ENCODE measurements at regions not wholly inside any gene's neighbourhood (a gene's known extent, or its start where the extent isn't known, plus 50 kb on each side); places are given as distances from the start of the nearest gene placed in this dataset.

DNA sequence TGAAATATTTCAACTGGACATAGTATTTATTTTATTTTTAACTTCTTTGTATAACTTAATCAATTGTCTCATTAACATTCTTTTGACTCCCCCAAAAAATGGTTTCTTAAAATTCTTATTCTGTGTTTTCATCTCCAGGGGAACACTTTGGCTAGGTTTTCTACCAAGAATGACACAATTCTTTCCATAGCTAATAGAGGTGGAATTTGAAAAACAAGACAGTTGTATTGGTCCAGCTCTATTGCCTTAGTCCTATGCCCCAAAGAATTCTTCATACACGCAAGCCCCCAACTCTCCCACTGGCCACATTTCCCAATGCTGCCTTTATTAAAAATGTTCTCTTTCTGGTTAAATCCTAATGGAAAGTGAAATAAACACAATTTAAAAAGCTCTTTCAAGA lies 104.7 kb upstream of the PKDCC start:
- DNase-seq (ENCODE audit: low read depth in 1 of 2, low spot score in 1 of 2) = no peak

DNA sequence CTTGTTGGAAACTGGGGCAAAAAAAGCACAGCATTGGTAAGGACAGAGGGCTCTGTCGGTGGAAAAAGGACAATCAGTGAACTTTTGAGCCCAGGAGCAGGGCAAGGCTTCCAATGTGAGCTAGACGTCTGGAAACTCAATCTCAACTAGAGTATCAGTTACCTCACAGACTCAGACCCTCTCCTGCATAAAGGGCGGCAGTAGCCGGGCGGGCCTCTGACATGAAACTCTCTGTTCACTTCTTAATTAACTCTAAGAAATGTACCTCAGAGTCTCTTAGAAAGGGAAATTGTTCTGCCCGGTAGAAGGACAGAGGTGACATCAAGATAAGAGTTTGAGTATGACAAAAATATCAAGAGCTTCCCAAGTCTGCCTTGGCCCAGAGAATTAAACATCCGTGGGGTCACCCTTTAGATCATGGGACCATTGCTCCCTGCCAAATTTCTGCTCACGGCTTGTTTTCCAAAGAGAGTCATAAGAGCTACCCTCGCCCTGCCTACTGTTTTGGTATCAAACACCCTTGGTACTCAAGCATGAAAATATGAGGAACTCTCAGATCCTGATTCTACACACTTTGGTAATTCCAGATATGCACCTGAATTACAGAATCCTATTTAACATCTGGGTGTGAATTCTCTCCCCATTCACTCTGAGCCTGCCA lies 103.5 kb upstream of the PKDCC start:
- DNase-seq (ENCODE audit: low read depth in 1 of 2, low spot score in 1 of 2) = no peak

DNA sequence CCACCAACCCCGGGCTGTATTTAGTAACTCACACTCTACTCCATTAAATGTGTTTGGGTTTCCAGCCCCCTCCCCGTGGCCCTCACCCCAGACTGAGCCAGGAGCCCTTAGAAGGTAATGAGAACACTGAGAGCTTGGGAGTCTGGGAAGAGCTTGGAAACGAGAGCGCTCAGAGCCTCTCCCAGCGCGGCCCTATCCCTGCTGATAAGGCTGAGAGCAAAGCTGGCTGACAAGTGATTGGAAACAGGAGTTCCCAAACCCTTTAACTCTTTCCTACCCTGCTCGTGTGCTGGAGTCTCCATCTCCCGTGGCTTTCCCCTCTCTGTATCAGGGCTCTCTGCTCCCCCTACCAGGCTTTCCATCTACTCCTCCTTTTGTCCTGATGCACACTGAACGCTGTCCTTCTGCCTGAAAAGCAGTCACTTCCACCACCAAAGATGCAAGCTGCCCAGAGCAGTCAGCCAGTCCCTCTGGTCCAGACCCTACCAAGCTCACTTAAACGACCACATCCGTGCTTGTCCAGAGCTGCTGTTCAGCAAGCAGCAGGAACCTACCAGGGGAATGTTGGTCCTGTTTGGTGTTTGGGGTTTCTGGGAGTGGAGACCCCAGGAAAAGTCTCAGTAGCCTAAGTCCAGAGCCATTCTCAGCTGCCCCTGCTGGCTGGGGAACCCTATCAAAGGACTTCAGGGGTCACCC lies 100.0 kb upstream of the PKDCC start:
- no peak for DNase-seq (ENCODE audit: low read depth in 1 of 2, low spot score in 1 of 2)

DNA sequence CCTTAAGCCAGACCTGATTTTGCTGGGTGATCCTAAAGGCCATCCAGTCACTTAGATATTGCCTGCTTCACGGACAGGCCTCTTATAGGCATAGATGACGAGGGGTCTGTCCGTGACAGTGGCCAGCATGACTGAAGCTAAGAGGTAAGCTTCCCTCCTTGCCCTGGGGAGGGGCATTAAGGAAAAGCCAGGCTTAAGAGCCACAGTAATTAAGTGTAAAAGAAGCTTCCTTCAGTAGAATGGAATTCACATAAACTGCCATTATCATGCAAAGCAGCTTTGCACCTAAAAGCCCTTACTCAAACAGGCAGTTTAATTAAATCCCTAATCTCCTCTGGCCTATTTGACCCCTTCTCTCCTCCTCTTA lies 99.4 kb upstream of the PKDCC start:
- DNase-seq (ENCODE audit: low read depth in 1 of 2, low spot score in 1 of 2) = no peak

DNA sequence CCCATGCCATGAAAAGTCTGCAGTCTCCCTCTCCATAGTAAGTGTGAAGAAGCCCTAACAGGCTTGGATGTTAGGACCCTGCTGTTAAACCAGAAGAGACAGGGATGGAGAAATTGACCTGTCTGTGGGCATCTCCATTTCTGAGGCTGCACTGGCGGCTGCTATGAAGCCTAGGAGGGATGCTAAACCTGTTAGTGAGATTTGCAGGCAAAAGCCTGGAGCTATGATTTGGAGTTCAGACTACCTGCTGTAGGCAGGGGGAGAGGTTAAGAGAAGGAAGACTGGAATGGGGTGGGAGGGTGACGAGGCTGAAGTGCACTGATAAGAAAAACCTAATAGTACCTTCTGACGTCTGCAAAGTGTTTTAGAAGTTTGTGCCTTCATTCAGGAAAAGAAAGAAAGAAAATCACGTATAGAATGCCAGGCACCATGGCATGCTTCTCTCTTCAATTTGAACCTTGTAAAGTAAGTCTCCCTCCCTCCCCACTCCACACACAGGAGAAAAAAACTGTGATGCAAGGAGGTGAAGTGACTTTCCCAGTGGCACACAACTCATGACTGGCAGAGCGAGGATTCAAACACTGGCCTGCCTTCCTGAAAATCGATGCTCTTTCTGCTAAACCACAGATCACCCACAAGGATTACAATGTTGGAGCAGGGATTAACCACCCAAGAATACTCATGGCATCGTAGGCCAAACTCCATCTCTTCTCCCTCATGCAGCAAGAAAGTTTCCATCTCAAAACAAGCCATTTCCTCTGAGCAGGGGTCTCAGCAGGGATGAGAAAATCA lies 98.5 kb upstream of the PKDCC start:
- no peak for DNase-seq (ENCODE audit: low read depth in 1 of 2, low spot score in 1 of 2)

DNA sequence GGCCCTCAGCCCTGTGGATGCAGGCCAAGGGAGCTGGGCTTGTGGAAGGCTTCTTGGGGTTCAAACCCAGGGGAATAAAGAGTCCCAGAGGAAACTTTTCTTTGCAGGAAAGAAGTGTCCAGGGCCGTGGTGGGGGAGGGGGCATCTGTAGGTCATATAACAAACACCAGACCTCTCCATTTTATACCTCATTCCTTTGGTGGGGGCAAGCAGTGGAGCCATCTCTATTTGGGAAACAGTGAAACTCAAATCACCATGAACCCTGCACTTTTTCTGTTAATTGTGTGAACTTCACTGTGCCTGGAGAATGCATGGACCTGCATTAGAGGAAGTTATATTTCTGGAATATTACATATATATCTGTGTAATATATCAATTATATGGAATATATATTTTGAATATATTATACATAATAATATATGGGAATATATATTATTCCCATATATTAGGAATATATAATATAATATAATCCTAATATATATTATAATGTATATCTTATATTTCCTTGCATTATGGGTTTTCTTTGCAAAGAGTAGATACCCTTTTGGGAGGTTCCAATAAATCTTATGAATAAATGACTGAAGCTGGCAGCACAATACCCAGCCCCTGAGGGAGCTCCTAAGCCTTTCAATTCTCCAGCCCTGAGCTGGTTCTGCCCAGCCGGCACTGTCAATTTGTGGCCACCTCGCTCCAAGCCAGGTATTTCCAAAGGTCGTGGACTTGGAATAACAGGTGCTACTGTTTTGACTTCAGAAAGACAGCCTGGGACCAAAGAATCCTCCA lies 97.7 kb upstream of the PKDCC start:
- no peak for DNase-seq (ENCODE audit: low read depth in 1 of 2, low spot score in 1 of 2)

DNA sequence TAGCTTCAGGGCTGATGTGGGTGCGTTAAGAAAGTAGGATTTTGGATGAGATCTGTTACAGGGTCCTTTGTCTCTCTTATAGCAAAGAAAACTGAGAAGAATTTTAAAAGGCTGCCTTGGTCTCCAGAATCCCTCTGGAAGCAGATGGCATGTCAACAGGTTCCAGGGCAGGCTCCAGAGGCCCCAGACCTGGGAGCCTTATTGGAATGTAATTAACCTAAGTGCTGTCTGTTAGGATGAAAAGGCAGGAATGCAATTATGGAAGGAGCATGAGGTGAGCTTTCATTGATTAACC lies 97.2 kb upstream of the PKDCC start:
- no peak for DNase-seq (ENCODE audit: low read depth in 1 of 2, low spot score in 1 of 2)

DNA sequence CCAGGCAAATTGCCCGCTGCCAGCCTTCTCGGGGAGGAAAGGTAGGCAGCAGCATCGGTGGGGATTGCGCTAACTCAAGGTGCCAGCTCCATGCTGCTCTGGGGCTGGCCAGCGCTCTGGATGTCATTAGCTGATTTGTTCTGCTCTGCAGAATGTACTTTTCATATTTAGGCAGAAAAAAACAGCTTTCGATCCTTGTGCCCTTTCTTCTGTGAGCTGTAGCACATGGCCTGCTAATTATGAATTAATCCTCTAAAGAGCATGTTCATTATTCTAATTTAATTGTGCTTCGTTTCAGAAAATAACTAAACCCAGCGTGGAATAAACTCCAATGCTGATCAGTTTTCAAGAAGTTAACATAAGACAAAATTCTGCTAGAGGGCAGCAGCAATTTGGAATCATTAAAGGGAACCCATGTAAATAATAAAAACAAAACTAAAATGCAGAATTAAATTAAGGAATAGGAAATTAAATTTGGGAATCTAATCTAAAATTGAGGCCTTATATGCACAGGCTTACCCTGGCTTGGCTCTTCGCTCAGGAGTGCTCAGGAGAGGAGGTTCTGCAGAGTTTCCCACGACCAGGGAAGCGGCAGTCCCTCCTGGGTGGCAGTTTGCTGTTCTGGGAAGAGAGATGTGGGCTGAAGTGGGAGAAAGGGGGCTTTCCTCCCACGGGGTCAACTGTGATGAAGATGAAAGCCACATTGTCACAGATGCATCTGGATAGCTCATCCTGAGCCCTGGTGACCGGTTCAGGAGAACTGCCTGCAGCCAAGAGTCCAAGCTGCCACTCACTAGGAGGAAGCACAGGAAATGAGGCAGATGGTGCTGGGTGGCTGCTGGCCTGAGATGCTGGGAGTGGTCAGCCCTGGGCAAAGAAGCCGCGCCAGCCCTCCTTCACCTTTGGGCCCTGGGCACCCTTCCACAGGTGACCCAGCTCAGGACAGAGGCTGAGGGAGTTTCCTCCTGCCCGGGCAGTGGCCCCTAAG lies 93.2 kb upstream of the PKDCC start:
- no peak for DNase-seq (ENCODE audit: low read depth in 1 of 2, low spot score in 1 of 2)

DNA sequence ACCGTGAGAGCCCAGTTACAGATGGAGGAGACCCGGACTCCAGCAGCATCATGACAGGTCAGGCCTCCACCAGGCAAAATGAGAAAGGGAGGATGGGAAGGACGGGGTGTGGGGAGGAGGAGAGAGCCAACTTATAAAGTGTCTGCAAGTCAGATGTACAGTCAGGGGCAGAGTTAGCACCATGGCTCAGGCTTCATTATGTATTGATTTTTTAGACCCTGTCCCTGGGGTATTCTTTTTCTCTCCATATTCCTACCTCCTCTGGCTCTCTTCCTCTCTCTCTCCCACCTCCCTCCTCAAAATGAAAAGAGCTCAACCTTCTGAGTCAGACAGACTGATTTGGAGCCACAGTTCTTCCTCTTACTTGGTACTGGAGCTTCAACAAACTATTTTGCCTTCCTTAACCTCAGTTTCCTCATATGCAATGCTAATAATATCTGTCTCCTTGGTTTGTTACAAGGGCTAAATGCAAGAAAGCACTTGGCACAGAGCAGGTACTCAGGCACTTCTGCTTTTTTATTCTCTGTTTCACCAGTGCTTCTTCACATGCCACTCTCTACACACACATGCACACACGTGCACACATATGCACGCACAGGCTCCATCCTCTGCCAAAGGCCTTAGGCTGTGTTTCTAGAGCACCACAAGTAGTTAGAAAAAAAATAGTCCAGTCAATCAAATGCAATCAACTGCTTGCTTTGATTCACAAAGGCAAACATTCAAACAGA lies 92.3 kb upstream of the PKDCC start:
- no peak for DNase-seq (ENCODE audit: low read depth in 1 of 2, low spot score in 1 of 2)

DNA sequence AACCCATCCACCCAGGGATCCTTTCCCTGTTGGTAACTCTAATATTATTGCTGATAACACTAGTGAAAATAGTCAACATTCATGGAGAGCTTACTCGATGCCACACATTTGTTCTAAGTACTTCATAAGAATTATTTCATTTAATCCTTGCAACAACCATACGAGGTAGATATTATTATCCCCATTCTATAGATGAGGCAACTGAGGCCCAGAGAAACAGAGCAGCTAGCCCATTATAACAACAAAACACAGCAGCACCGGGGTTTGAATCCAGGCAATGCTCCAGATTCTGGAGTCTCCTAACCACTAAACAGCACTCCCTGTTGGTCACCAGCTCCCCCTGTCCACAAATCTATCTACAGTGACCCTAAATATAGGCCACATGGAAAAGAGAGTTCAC lies 90.4 kb upstream of the PKDCC start:
- no peak for DNase-seq (ENCODE audit: low read depth in 1 of 2, low spot score in 1 of 2)

DNA sequence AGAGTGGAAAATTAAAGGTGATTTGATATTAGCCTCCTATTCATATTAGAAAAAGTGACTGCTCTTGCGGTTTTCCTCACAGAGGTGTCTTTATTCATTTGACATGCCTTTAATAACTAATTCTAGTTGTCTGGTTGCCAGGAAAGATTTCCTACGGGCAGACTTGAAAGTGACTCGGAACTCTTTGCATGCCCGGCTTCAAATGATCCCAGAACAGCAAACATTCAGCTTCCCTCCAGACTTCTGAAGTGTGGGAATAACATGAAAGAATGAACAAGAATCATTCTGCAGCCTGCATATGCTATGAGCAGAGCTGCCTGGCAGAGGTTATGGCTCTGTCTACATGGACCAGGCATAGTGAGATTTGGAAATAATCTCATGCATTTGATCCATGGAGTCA lies 89.6 kb upstream of the PKDCC start:
- DNase-seq (ENCODE audit: low read depth in 1 of 2, low spot score in 1 of 2) = no peak

DNA sequence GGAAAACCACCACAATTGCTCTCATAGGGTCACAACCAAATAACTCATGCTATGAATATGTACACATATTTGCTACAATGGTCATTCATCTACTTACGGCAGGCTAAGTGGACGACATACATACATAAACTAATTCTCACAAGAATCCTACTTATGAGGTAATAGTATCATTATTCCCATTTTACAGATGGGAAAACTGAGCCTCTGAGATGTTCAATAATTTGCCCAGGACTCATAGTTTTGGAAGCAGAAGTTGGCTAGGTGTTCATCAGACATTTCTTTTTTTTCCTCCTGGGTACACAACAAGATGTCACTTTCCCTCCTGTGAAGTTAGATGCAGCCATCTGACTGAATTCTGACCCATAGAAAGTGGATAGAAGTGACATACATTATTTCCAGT lies 89.0 kb upstream of the PKDCC start:
- DNase-seq (ENCODE audit: low read depth in 1 of 2, low spot score in 1 of 2) = no peak

DNA sequence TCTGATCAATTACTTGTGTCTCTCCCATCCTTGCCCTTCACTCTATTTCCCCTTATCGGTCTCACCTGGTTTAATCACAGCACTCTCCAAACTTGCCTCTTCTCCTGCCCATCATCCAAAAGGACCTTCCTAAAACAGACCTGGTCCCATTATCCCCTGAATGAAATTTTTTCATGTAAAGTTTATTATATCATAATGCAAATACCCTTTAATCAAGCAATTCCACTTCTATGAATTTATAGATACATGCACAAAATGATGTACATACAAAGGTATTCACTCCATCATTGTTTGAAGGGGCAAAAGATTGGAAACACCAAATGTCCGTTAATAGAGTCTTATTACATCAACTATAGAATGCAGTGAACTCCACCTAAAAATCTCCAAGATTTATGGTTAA lies 88.1 kb upstream of the PKDCC start:
- DNase-seq (ENCODE audit: low read depth in 1 of 2, low spot score in 1 of 2) = no peak

DNA sequence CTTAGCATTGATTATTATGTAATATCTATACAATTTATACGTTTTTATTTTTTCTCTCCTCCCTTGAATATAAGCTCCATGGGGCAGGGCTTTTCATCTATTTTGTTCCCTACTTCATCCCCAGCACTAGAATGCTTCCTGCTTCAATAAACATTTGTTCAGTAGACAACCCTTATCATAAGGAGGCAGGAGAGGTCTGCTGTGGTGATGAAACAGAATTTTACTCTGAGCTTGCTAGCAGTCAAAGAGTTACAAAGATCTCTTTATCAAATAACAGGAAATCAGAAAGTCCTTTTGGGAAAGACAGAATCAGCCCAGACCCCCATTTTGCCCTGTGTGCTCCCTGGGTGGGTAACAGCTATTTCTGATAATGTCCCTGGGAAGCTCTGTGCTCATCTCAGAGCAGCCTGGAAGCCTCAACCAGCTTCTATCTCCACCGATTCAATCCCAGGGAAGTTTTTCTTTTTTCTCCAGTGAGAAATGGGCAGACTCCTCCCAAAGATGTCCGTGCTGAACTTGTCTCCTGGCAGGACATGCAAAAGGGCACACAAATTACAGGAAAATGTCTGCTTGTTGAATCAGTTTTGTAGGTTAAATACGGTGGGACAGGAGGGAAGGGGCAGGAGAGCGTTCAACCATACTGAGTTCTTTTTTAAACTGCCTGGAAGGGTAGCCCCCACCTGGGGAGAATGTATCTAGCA lies 84.7 kb upstream of the PKDCC start:
- no peak for DNase-seq (ENCODE audit: low read depth in 1 of 2, low spot score in 1 of 2)

DNA sequence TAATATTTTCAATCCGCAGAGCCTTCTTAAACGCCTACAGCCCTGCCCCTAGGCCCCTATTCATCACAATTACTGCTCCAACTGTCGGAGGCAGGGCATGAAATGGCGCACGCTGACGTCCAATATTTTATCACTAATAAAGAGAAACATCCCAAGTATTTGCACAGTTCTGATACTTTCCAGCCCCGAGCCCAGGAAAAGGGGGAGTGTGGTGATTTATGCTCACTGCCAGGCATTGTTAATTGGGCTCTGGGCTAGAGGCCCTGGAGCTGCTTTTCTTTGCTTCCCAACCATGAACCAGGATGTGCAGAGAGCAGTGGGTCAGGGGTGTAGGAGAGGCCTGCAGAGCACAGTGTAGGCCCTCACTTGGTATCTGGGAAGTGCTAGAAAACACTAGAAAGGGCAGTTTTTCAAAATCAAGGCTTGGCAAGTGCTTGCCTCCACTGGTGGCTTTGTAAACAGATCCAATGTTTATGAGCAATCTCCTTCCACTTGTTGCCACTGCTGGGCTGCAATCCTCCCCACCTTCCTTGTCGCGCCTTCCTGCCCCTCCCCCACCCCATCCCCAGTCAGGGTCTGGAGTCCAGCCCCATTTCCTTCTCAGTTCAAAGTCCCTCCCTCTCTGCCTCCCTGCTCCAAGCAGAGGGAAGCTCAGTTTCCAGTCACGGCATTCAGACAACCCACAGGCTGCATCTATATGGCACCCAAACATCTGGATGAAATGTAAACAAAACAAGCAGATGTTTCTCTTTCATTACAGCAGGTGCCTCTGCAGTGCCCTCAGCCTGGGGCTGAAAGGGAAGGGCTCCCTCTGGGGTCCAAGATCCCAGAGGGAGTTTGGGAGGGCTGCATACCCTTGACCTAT lies 83.9 kb upstream of the PKDCC start:
- no peak for DNase-seq (ENCODE audit: low read depth in 1 of 2, low spot score in 1 of 2)

DNA sequence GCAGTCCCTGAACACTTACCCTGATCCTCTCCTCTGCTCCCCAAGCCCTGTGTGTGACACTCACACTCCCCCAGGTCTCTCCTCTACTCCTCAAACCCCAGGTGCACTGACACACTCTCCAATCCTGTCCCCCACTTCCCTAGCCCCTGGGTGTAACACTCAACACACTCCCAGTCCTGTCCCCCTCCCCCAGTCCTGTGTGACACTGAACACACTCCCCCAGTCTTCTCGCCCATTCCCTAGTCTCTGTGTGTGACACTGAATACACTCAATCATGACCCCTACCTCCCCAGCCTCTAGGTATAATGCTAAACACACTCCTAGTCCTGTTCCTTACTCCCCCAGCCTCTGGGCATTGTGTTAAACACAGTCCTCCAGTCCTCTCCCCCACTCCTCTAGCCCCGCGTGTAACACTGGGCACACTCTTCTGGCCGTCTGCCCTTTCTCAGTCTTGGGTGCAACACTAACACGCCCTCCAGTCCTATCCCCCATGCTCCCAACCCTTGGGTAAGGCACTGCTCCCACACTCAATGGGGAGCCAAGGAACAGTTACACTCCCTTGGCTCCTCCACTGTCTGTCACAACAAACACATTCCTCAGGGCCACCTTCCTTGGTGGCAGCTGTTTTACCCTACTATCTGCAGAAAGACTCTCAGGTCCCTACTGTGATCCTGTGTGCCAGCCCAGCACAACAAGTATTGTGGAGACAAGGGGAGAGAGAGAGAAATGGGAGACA lies 82.5 kb upstream of the PKDCC start:
- DNase-seq (ENCODE audit: low read depth in 1 of 2, low spot score in 1 of 2) = no peak

DNA sequence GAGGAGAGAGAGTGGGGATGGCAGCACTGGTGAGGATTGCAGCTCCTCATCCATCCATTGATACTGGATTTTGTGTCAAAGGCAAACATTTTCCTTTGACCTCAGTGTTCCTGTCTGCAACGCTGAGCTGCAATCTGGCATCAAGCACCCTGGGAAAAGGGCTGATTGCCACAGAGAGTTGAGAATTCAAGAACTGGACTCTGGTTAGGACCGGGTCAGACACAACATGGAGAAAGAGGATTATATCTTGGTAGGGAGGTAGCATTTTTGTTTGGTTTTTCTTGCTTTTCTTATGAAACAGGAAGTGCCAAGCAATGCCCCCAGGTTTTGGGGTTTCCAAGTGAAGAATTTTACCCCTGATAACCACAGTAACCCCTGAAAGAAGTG lies 81.9 kb upstream of the PKDCC start:
- no peak for DNase-seq (ENCODE audit: low read depth in 1 of 2, low spot score in 1 of 2)

DNA sequence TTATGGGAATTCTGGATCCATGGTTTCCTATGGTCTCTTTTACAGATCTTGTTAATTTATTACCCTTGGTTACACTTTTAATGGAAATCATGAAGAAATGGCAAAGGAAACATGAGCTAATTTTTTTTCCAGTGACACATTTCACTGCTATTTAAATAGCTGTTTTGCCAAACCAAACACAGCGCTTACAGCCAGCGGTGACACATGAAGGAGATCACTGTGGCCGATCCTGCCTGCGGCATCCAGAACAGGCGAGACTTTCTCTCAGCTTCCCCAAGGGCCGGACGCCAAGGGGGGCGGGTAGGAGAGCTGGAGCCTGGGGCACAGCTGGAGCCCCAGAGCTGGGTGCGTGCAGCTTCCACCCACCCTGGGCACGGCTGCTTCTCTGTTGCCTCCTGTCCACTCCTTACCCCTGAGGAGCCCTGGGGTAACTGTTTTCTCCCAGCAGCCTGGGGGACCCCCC lies 81.4 kb upstream of the PKDCC start:
- DNase-seq (ENCODE audit: low read depth in 1 of 2, low spot score in 1 of 2) = no peak
